HL-60 (cell line): ENCODE measurements at regions not wholly inside any gene's neighbourhood (a gene's known extent, or its start where the extent isn't known, plus 50 kb on each side); places are given as distances from the start of the nearest gene placed in this dataset.

Experiments
- DNase-seq, 2 experiments: peaks; one replicate each; pipeline ENCODE4 v3.0.0-alpha.2; 2010 to 2020; ENCODE audit warnings: low read depth in 1 of 2, low spot score in 1 of 2
- H3K27ac ChIP-seq: fragments of 250-450 bp; sonication (Bioruptor Pico); replicated peaks from 2 replicates; pipeline ENCODE4 v1.5.1; 2020; ENCODE audit warnings: mild to moderate bottlenecking, moderate library complexity
- H3K27me3 ChIP-seq: fragments of 250-450 bp; sonication (Bioruptor Pico); 2 replicates; pipeline ENCODE4 v1.5.1; 2021; ENCODE audit warnings: mild to moderate bottlenecking, moderate library complexity; ENCODE audit not compliant: insufficient read depth, poor library complexity, severe bottlenecking
- H3K4me3 ChIP-seq: replicated peaks from 2 replicates; pipeline ENCODE4 v1.5.1; 2011; ENCODE audit warnings: mild to moderate bottlenecking, control low read depth, low read length; ENCODE audit not compliant: insufficient read depth
- CTCF ChIP-seq: IDR thresholded peaks from one replicate; pipeline ENCODE4 v1.5.1; 2011; ENCODE audit warnings: low read length, control low read depth, inconsistent platforms; ENCODE audit not compliant: insufficient read depth
- GABPA ChIP-seq: IDR thresholded peaks from 2 replicates; pipeline ENCODE4 v1.6.1; 2012; ENCODE audit warnings: low read depth
- POLR2AphosphoS5 ChIP-seq: IDR thresholded peaks from 2 replicates; pipeline ENCODE4 v1.6.1; 2012; ENCODE audit warnings: low read depth
- REST ChIP-seq: IDR thresholded peaks from 2 replicates; pipeline ENCODE4 v1.6.1; 2012; ENCODE audit warnings: low read depth; ENCODE audit not compliant: insufficient replicate concordance
- SPI1 ChIP-seq: IDR thresholded peaks from 2 replicates; pipeline ENCODE4 v1.6.1; 2012; ENCODE audit warnings: low read depth, mild to moderate bottlenecking, borderline replicate concordance

- peaks cover 6% of the 10 kb centered on the region for H3K27me3 ChIP-seq
- TF ChIP-seq REST (no peak), GABPA (no peak), SPI1 (no peak), POLR2AphosphoS5 (no peak)
- no peak overlapping the region for H3K4me3 ChIP-seq
- H3K27ac ChIP-seq: no peak overlapping the region
- DNase-seq: no peak
Observed at GRCh38 chr10:93142534-93142933, 68.8 kb downstream of the CYP26A1 start.

GRCh38 chr10:93143281-93143680 lies 69.6 kb downstream of the CYP26A1 start:
- peaks cover 6% of the 10 kb centered on the region for H3K27me3 ChIP-seq
- H3K27ac ChIP-seq: no peak overlapping the region
- TF ChIP-seq CTCF (no peak), REST (no peak), POLR2AphosphoS5 (no peak), SPI1 (no peak), GABPA (no peak)
- DNase-seq: peak in 1 of 2 experiments; percentile 5
- no peak overlapping the region for H3K4me3 ChIP-seq

GRCh38 chr10:93146336-93146735 lies 72.6 kb downstream of the CYP26A1 start:
- Histone ChIP-seq H3K27me3 (peaks cover 8% of the 10 kb centered on the region), H3K27ac (no peak overlapping the region), H3K4me3 (no peak overlapping the region)
- no peak for DNase-seq
- TF ChIP-seq GABPA (no peak), CTCF (no peak), REST (no peak), POLR2AphosphoS5 (no peak), SPI1 (no peak)
